Bronchial epithelial cell (primary cell): ENCODE measurements at regions not wholly inside any gene's neighbourhood (a gene's known extent, or its start where the extent isn't known, plus 50 kb on each side); places are given as distances from the start of the nearest gene placed in this dataset.
"Not testable (repeated sequence)": the region's sequence is repeated elsewhere in the genome, so short reads cannot be mapped to it uniquely, and the experiment has no call there.

Experiments
- DNase-seq: peaks from one replicate; pipeline ENCODE4 v3.0.0-alpha.2; 2010; ENCODE audit warnings: low read depth
- FAIRE-seq: peaks from 2 replicates; lab custom pipeline; 2011; peaks lifted over from hg19 to GRCh38; lab: Jason Lieb, UNC
- H3K27me3 ChIP-seq: 2 replicates; pipeline ENCODE4 v1.5.1; 2011; ENCODE audit warnings: low read length; ENCODE audit not compliant: control insufficient read depth, insufficient read depth
- H3K36me3 ChIP-seq: 2 replicates; pipeline ENCODE4 v1.5.1; 2011; ENCODE audit warnings: low read length; ENCODE audit not compliant: control insufficient read depth, insufficient read depth
- H3K4me3 ChIP-seq: 2 replicates; pipeline ENCODE4 v1.5.1; 2011; ENCODE audit warnings: mild to moderate bottlenecking, low read depth, low read length, control low read depth
- TF ChIP-seq, protein P1 (sequence below): IDR thresholded peaks from 2 replicates; pipeline ENCODE4 v1.5.1; 2011; ENCODE audit warnings: mild to moderate bottlenecking, moderate library complexity, low read length, control low read depth, inconsistent platforms; ENCODE audit not compliant: insufficient read depth, severe bottlenecking

DNA sequence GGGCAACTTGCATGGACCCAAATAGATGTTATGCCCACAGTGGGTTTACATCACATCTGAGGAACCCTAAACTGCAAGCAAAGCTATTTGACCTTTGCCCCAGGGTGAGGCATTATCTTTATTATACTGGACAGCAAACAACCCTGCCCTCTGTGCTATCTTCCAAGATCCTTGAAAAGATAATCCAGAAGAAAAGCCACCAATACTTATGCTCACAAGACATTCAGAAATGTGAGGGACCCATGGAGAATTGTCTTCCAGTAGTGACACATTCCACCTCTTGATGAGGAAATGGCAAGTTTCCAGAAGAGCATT, 53.0 kb upstream of the NDUFV2 start:
- FAIRE-seq: no peak
- H3K36me3 ChIP-seq: no peaks in the 10 kb centered on the region
- TF ChIP-seq, protein P1, sequence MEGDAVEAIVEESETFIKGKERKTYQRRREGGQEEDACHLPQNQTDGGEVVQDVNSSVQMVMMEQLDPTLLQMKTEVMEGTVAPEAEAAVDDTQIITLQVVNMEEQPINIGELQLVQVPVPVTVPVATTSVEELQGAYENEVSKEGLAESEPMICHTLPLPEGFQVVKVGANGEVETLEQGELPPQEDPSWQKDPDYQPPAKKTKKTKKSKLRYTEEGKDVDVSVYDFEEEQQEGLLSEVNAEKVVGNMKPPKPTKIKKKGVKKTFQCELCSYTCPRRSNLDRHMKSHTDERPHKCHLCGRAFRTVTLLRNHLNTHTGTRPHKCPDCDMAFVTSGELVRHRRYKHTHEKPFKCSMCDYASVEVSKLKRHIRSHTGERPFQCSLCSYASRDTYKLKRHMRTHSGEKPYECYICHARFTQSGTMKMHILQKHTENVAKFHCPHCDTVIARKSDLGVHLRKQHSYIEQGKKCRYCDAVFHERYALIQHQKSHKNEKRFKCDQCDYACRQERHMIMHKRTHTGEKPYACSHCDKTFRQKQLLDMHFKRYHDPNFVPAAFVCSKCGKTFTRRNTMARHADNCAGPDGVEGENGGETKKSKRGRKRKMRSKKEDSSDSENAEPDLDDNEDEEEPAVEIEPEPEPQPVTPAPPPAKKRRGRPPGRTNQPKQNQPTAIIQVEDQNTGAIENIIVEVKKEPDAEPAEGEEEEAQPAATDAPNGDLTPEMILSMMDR: no peak
- DNase-seq: no peak
- H3K27me3 ChIP-seq: no peaks in the 10 kb centered on the region
- no peak overlapping the region for H3K4me3 ChIP-seq

DNA sequence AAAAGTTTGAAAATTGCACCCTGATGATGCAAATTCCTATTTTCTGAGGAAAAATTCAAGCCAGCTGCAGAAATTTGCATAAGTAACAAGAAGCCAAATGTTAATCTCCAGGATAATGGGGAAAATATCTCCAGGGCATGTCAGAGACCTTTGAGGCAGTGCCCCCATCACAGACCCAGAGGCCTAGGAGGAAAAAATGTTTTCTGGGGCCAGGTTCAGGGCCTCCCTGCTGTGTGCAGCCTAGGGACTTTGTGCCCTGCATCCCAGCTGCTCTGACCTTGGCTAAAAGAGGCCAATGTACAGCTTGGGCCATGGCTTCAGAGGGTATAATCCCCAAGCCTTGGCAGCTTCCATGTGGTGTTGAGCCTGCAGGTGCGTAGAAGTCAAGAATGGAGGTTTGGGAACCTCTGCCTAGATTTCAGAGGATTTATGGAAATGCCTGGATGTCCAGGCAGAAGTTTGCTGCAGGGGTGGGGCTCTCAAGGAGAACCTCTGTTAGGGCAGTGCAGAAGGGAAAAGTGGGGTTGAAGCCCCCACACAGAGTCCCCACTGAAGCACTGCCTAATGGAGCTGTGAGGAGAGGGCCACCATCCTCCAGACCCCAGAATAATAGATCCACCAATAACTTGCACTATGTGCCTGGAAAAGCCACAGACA, 51.7 kb upstream of the NDUFV2 start:
- not testable (repeated sequence) for H3K4me3 ChIP-seq, H3K27me3 ChIP-seq, H3K36me3 ChIP-seq, DNase-seq, FAIRE-seq
